ENCODE measurements at regions not wholly inside any gene's neighbourhood (a gene's known extent, or its start where the extent isn't known, plus 50 kb on each side); places are given as distances from the start of the nearest gene placed in this dataset.

DNA sequence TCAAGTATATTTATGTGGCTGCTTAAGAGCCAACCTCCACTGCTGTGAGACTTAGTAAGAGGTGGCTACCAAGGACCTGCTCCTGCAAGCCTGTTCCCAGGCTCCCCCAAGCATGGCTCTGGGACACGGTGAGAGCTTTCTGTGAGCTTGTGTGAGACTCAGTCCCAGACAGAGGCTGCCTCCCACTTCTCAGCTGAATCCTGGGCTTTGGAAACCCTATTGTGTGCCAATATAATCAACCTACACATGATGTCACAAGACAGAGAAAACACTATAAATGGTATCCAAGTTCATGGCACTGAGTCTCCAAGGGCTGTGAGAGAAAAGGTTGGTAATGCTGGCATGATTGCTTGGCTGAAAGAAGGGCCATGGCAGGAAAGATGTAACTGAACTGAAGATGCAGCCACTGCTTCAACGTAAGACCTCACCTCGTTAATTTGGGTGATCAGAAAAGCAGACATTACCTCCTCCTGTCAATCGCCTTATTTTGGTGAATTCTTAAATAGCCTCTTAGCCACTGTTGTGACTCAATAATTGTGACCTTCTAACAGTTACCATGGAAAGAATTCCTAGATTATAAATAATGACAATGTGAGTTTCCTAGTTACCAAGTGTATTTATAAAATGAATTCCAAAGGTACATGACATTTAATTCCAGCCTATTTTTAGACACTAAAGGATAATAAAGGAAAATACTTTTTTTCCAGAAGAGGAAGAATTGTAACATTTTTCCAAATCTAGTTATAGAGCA lies 332.0 kb downstream of the IRS2 start:
- ChIA-PET CTCF (no interaction called here), POLR2A (no interaction called here)
- Histone ChIP-seq H3K4me1 (ENCODE audit: control insufficient read depth, insufficient read depth, low read length) (no peaks in the 10 kb centered on the region), H3K27ac (ENCODE audit: extremely low read depth, low read depth, low read length) (no peak overlapping the region), H3K4me3 (ENCODE audit: low read depth, low read length) (no peak overlapping the region), H3K36me3 (ENCODE audit: control insufficient read depth in 2 of 2, insufficient read depth in 1 of 2, low read length in 2 of 2) (no peaks in the 10 kb centered on the region), H3K9me3 (ENCODE audit: control insufficient read depth, insufficient read depth, low read depth, low read length) (no peaks in the 10 kb centered on the region)
- TF ChIP-seq, protein P1, sequence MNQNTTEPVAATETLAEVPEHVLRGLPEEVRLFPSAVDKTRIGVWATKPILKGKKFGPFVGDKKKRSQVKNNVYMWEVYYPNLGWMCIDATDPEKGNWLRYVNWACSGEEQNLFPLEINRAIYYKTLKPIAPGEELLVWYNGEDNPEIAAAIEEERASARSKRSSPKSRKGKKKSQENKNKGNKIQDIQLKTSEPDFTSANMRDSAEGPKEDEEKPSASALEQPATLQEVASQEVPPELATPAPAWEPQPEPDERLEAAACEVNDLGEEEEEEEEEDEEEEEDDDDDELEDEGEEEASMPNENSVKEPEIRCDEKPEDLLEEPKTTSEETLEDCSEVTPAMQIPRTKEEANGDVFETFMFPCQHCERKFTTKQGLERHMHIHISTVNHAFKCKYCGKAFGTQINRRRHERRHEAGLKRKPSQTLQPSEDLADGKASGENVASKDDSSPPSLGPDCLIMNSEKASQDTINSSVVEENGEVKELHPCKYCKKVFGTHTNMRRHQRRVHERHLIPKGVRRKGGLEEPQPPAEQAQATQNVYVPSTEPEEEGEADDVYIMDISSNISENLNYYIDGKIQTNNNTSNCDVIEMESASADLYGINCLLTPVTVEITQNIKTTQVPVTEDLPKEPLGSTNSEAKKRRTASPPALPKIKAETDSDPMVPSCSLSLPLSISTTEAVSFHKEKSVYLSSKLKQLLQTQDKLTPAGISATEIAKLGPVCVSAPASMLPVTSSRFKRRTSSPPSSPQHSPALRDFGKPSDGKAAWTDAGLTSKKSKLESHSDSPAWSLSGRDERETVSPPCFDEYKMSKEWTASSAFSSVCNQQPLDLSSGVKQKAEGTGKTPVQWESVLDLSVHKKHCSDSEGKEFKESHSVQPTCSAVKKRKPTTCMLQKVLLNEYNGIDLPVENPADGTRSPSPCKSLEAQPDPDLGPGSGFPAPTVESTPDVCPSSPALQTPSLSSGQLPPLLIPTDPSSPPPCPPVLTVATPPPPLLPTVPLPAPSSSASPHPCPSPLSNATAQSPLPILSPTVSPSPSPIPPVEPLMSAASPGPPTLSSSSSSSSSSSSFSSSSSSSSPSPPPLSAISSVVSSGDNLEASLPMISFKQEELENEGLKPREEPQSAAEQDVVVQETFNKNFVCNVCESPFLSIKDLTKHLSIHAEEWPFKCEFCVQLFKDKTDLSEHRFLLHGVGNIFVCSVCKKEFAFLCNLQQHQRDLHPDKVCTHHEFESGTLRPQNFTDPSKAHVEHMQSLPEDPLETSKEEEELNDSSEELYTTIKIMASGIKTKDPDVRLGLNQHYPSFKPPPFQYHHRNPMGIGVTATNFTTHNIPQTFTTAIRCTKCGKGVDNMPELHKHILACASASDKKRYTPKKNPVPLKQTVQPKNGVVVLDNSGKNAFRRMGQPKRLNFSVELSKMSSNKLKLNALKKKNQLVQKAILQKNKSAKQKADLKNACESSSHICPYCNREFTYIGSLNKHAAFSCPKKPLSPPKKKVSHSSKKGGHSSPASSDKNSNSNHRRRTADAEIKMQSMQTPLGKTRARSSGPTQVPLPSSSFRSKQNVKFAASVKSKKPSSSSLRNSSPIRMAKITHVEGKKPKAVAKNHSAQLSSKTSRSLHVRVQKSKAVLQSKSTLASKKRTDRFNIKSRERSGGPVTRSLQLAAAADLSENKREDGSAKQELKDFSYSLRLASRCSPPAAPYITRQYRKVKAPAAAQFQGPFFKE (tag by site-specific recombination; IDR thresholded peaks at IDR 0.05; ENCODE audit: borderline replicate concordance) = no peak
- TF ChIP-seq, protein P2, sequence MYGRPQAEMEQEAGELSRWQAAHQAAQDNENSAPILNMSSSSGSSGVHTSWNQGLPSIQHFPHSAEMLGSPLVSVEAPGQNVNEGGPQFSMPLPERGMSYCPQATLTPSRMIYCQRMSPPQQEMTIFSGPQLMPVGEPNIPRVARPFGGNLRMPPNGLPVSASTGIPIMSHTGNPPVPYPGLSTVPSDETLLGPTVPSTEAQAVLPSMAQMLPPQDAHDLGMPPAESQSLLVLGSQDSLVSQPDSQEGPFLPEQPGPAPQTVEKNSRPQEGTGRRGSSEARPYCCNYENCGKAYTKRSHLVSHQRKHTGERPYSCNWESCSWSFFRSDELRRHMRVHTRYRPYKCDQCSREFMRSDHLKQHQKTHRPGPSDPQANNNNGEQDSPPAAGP (tag by site-specific recombination; IDR thresholded peaks at IDR 0.05) = no peak
- TF ChIP-seq FEZF1 (tag by site-specific recombination; IDR thresholded peaks at IDR 0.05) (no peak), IKZF3 (tag by site-specific recombination; IDR thresholded peaks at IDR 0.05) (no peak)

DNA sequence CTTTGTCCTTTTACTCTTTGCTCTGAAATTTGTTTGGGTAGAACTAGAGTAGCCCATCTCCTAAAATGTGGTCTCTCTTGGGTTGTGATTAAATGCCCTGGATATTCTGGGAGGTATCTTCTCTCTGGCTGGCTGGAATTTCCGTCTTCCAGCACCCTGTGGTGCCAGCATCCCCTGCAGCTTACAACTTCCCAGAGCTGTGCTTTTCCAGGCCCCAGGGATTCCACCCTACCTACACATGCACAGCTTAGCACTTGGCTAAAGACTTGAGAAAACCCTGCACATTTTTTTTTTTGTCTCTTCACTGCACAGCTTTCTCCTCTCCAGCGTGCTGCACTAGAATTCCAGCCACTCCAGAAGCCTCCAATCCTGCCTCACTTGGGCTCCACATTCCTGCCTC lies 334.7 kb downstream of the IRS2 start:
- no peaks in the 10 kb centered on the region for H3K9me3 ChIP-seq (ENCODE audit: control insufficient read depth, insufficient read depth, low read depth, low read length)
- CTCF ChIA-PET = interaction anchor here (0.6 to 0.8 kb wide), 2 partner anchors 27 to 311 kb away, joined by 3 read pairs; no protein-coding TSS in a partner anchor
- no peak for TF ChIP-seq ZNF514 (tag by site-specific recombination; IDR thresholded peaks at IDR 0.05)
- no peak for TF ChIP-seq ZNF132 (tag by site-specific recombination; IDR thresholded peaks at IDR 0.05; ENCODE audit: borderline replicate concordance)
- no peak for TF ChIP-seq ZNF600 (tag by site-specific recombination; IDR thresholded peaks at IDR 0.05)
- TF ChIP-seq ZNF768 (tag by site-specific recombination; IDR thresholded peaks at IDR 0.05) = no peak
- TF ChIP-seq REPIN1 (tag by site-specific recombination; IDR thresholded peaks at IDR 0.05; ENCODE audit: low read depth) = no peak
- TF ChIP-seq ZNF23 (tag by site-specific recombination; IDR thresholded peaks at IDR 0.05; ENCODE audit: borderline replicate concordance) = no peak
- TF ChIP-seq, protein P3, sequence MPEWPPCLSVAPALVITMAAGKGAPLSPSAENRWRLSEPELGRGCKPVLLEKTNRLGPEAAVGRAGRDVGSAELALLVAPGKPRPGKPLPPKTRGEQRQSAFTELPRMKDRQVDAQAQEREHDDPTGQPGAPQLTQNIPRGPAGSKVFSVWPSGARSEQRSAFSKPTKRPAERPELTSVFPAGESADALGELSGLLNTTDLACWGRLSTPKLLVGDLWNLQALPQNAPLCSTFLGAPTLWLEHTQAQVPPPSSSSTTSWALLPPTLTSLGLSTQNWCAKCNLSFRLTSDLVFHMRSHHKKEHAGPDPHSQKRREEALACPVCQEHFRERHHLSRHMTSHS (tag by site-specific recombination; IDR thresholded peaks at IDR 0.05) = no peak
- TF ChIP-seq ZNF239 (tag by site-specific recombination; IDR thresholded peaks at IDR 0.05) = no peak
- no peak for TF ChIP-seq PRDM1 (tag by site-specific recombination; IDR thresholded peaks at IDR 0.05)
- TF ChIP-seq ZNF843 (tag by site-specific recombination; IDR thresholded peaks at IDR 0.05) = no peak
- no peak for TF ChIP-seq ZNF776 (tag by site-specific recombination; IDR thresholded peaks at IDR 0.05; ENCODE audit: borderline replicate concordance)
- no peak for TF ChIP-seq KLF8 (tag by site-specific recombination; IDR thresholded peaks at IDR 0.05)
- TF ChIP-seq HOXD13 (CRISPR knock-in tag; IDR thresholded peaks at IDR 0.05; ENCODE audit: borderline replicate concordance) = no peak
- no peak for TF ChIP-seq ZNF544 (tag by site-specific recombination; IDR thresholded peaks at IDR 0.05)
- no peak for TF ChIP-seq ZNF121 (tag by site-specific recombination; IDR thresholded peaks at IDR 0.05)
- TF ChIP-seq, protein P4, sequence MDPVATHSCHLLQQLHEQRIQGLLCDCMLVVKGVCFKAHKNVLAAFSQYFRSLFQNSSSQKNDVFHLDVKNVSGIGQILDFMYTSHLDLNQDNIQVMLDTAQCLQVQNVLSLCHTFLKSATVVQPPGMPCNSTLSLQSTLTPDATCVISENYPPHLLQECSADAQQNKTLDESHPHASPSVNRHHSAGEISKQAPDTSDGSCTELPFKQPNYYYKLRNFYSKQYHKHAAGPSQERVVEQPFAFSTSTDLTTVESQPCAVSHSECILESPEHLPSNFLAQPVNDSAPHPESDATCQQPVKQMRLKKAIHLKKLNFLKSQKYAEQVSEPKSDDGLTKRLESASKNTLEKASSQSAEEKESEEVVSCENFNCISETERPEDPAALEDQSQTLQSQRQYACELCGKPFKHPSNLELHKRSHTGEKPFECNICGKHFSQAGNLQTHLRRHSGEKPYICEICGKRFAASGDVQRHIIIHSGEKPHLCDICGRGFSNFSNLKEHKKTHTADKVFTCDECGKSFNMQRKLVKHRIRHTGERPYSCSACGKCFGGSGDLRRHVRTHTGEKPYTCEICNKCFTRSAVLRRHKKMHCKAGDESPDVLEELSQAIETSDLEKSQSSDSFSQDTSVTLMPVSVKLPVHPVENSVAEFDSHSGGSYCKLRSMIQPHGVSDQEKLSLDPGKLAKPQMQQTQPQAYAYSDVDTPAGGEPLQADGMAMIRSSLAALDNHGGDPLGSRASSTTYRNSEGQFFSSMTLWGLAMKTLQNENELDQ (tag by site-specific recombination; IDR thresholded peaks at IDR 0.05; ENCODE audit: low read depth) = no peak
- TF ChIP-seq, protein P5, sequence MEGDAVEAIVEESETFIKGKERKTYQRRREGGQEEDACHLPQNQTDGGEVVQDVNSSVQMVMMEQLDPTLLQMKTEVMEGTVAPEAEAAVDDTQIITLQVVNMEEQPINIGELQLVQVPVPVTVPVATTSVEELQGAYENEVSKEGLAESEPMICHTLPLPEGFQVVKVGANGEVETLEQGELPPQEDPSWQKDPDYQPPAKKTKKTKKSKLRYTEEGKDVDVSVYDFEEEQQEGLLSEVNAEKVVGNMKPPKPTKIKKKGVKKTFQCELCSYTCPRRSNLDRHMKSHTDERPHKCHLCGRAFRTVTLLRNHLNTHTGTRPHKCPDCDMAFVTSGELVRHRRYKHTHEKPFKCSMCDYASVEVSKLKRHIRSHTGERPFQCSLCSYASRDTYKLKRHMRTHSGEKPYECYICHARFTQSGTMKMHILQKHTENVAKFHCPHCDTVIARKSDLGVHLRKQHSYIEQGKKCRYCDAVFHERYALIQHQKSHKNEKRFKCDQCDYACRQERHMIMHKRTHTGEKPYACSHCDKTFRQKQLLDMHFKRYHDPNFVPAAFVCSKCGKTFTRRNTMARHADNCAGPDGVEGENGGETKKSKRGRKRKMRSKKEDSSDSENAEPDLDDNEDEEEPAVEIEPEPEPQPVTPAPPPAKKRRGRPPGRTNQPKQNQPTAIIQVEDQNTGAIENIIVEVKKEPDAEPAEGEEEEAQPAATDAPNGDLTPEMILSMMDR (tag by site-specific recombination; IDR thresholded peaks at IDR 0.05) = no peak
- H3K27ac ChIP-seq (ENCODE audit: extremely low read depth, low read depth, low read length) = no peak overlapping the region
- no peaks in the 10 kb centered on the region for H3K36me3 ChIP-seq (ENCODE audit: control insufficient read depth in 2 of 2, insufficient read depth in 1 of 2, low read length in 2 of 2)
- H3K4me1 ChIP-seq (ENCODE audit: control insufficient read depth, insufficient read depth, low read length) = no peaks in the 10 kb centered on the region
- POLR2A ChIA-PET = no interaction called here
- no peak overlapping the region for H3K4me3 ChIP-seq (ENCODE audit: low read depth, low read length)
